Keratinocyte (primary cell): ENCODE measurements at regions not wholly inside any gene's neighbourhood (a gene's known extent, or its start where the extent isn't known, plus 50 kb on each side); places are given as distances from the start of the nearest gene placed in this dataset.

Experiments used
- DNase-seq: peaks from one replicate; pipeline ENCODE4 v3.0.0-alpha.2; 2011; ENCODE audit warnings: low read depth, missing footprints, low spot score
- FAIRE-seq: peaks from 2 replicates; lab custom pipeline; 2011; peaks lifted over from hg19 to GRCh38; lab: Jason Lieb, UNC
- H2AFZ ChIP-seq: 2 replicates; pipeline ENCODE4 v1.6.0; 2012; ENCODE audit warnings: low read length, control low read depth, inconsistent platforms; ENCODE audit not compliant: control insufficient read depth
- H3K27ac ChIP-seq: 2 replicates; pipeline ENCODE4 v1.5.1; 2011; ENCODE audit warnings: low read length; ENCODE audit not compliant: control insufficient read depth, insufficient read depth
- H3K27me3 ChIP-seq: 3 replicates; pipeline ENCODE4 v1.6.0; 2011; ENCODE audit warnings: low read length; ENCODE audit not compliant: control insufficient read depth, insufficient read depth; ENCODE audit errors: extremely low read depth
- H3K36me3 ChIP-seq, 2 experiments: 2 replicates in 1 of 2; 3 replicates in 1 of 2; pipeline ENCODE4 v1.5.1; 2011; ENCODE audit warnings: low read length in 2 of 2, mild to moderate bottlenecking in 1 of 2; ENCODE audit not compliant: control insufficient read depth in 2 of 2, insufficient read depth in 2 of 2; ENCODE audit errors: extremely low read depth in 1 of 2
- H3K4me1 ChIP-seq: 3 replicates; pipeline ENCODE4 v1.5.1; 2011; ENCODE audit warnings: low read length; ENCODE audit not compliant: control insufficient read depth, insufficient read depth; ENCODE audit errors: extremely low read depth
- H3K4me2 ChIP-seq: 3 replicates; pipeline ENCODE4 v1.6.0; 2011; ENCODE audit warnings: low read depth, low read length; ENCODE audit not compliant: control insufficient read depth, insufficient read depth; ENCODE audit errors: extremely low read depth
- H3K4me3 ChIP-seq, 3 experiments: fragments of 200-600 bp in 1 of 3; sonication (generic) in 1 of 3; 2 replicates in 2 of 3; 3 replicates in 1 of 3; pipeline ENCODE4 v1.5.1; 2011 to 2016; ENCODE audit warnings: low read length in 3 of 3, mild to moderate bottlenecking in 3 of 3, control low read depth in 2 of 3, inconsistent platforms in 1 of 3, low read depth in 1 of 3, mixed read lengths in 1 of 3, mixed run types in 1 of 3, moderate library complexity in 1 of 3; ENCODE audit not compliant: control insufficient read depth in 2 of 3, insufficient read depth in 2 of 3; ENCODE audit errors: extremely low read depth in 1 of 3
- H3K79me2 ChIP-seq: 2 replicates; pipeline ENCODE4 v1.6.0; 2012; ENCODE audit warnings: low read length; ENCODE audit not compliant: control insufficient read depth, insufficient read depth
- H3K9ac ChIP-seq: 3 replicates; pipeline ENCODE4 v1.6.0; 2011; ENCODE audit warnings: low read length; ENCODE audit not compliant: control insufficient read depth, insufficient read depth; ENCODE audit errors: extremely low read depth
- H3K9me1 ChIP-seq: 3 replicates; pipeline ENCODE4 v1.6.0; 2011; ENCODE audit warnings: low read length; ENCODE audit not compliant: control insufficient read depth, insufficient read depth; ENCODE audit errors: extremely low read depth
- H3K9me3 ChIP-seq: 2 replicates; pipeline ENCODE4 v1.5.1; 2012; ENCODE audit warnings: low read depth, low read length; ENCODE audit not compliant: control insufficient read depth
- H4K20me1 ChIP-seq: 3 replicates; pipeline ENCODE4 v1.6.0; 2011; ENCODE audit warnings: low read length; ENCODE audit not compliant: control insufficient read depth, insufficient read depth; ENCODE audit errors: extremely low read depth
- EZH2 ChIP-seq: IDR thresholded peaks from one replicate; pipeline ENCODE4 v1.6.1; 2012; ENCODE audit warnings: inconsistent platforms, mild to moderate bottlenecking, low read length, moderate library complexity
- dilution Hi-C: fragments of 300-500 bp; cut with MboI; formaldehyde crosslinking; loops from one replicate; pipeline ENCODE4 v1.7.0; 2020; ENCODE audit warnings: low sequenced_read_pairs; ENCODE audit not compliant: extremely low pct_ligation_motif_present
- TF ChIP-seq, protein P1 (sequence below), 3 experiments: IDR thresholded peaks in 1 of 3; conservative IDR thresholded peaks in 1 of 3; optimal IDR thresholded peaks in 1 of 3; 2 replicates in 2 of 3; 3 replicates in 1 of 3; pipeline versions ENCODE3 to v1.5.1; 2011; ENCODE audit warnings: low read length in 3 of 3, mild to moderate bottlenecking in 3 of 3, moderate library complexity in 2 of 3, control low read depth in 1 of 3, inconsistent platforms in 1 of 3; ENCODE audit not compliant: insufficient read depth in 2 of 3; ENCODE audit errors: extremely low read depth in 1 of 3

DNA sequence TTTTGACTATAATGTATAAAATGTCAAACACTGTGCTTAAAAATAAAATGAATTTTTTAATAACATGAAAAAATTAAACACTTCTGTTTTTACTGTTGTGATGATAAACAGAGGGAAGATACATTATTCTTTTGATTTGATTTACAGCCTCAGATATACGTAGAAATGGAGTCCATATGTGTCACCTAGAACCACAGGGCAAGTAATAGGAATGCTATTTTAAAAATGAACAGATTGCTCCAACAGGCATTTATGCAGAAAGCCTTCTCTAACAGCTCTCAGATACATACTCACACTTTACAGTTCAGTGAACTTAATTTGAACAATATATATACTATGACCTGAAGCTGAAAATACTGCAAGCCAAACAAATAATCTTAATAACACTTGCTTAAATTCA, 1551.0 kb downstream of the GRIK2 start:
- TF ChIP-seq, protein P1, sequence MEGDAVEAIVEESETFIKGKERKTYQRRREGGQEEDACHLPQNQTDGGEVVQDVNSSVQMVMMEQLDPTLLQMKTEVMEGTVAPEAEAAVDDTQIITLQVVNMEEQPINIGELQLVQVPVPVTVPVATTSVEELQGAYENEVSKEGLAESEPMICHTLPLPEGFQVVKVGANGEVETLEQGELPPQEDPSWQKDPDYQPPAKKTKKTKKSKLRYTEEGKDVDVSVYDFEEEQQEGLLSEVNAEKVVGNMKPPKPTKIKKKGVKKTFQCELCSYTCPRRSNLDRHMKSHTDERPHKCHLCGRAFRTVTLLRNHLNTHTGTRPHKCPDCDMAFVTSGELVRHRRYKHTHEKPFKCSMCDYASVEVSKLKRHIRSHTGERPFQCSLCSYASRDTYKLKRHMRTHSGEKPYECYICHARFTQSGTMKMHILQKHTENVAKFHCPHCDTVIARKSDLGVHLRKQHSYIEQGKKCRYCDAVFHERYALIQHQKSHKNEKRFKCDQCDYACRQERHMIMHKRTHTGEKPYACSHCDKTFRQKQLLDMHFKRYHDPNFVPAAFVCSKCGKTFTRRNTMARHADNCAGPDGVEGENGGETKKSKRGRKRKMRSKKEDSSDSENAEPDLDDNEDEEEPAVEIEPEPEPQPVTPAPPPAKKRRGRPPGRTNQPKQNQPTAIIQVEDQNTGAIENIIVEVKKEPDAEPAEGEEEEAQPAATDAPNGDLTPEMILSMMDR (optimal IDR thresholded peaks at IDR 0.05 in 1 of 3, IDR thresholded peaks at IDR 0.05 in 1 of 3, conservative IDR thresholded peaks at IDR 0.05 in 1 of 3; ENCODE audit: extremely low read depth in 1 of 3, insufficient read depth in 2 of 3, low read length in 3 of 3) = no peak
- no peak for TF ChIP-seq EZH2
- Histone ChIP-seq H3K9me1 (no peaks in the 10 kb centered on the region), H4K20me1 (no peaks in the 10 kb centered on the region), H3K4me2 (no peak overlapping the region), H3K27ac (no peak overlapping the region), H3K27me3 (no peaks in the 10 kb centered on the region), H3K9me3 (no peaks in the 10 kb centered on the region), H3K79me2 (no peaks in the 10 kb centered on the region), H3K36me3 (no peaks in the 10 kb centered on the region), H3K9ac (no peak overlapping the region), H3K4me3 (no peak overlapping the region), H3K4me1 (no peaks in the 10 kb centered on the region), H2AFZ (no peak overlapping the region)
- no peak for DNase-seq
- no peak for FAIRE-seq
- dilution Hi-C loops = no loop called here

GRCh38 chr6:102942206-102942605, 1548.7 kb downstream of the GRIK2 start:
- Histone ChIP-seq H3K27me3 (no peaks in the 10 kb centered on the region), H2AFZ (no peak overlapping the region), H3K9me1 (no peaks in the 10 kb centered on the region), H3K36me3 (no peaks in the 10 kb centered on the region), H3K9me3 (no peaks in the 10 kb centered on the region), H3K9ac (no peak overlapping the region), H3K27ac (no peak overlapping the region), H3K79me2 (no peaks in the 10 kb centered on the region), H4K20me1 (no peaks in the 10 kb centered on the region), H3K4me2 (no peak overlapping the region), H3K4me1 (no peaks in the 10 kb centered on the region), H3K4me3 (no peak overlapping the region)
- FAIRE-seq = no peak
- DNase-seq = no peak
- no peak for TF ChIP-seq EZH2
- TF ChIP-seq, protein P1 (optimal IDR thresholded peaks at IDR 0.05 in 1 of 3, IDR thresholded peaks at IDR 0.05 in 1 of 3, conservative IDR thresholded peaks at IDR 0.05 in 1 of 3; ENCODE audit: extremely low read depth in 1 of 3, insufficient read depth in 2 of 3, low read length in 3 of 3) = no peak
- dilution Hi-C loops = no loop called here
